ENCODE measurements at regions not wholly inside any gene's neighbourhood (a gene's known extent, or its start where the extent isn't known, plus 50 kb on each side); places are given as distances from the start of the nearest gene placed in this dataset.

- TF ChIP-seq, protein P1, sequence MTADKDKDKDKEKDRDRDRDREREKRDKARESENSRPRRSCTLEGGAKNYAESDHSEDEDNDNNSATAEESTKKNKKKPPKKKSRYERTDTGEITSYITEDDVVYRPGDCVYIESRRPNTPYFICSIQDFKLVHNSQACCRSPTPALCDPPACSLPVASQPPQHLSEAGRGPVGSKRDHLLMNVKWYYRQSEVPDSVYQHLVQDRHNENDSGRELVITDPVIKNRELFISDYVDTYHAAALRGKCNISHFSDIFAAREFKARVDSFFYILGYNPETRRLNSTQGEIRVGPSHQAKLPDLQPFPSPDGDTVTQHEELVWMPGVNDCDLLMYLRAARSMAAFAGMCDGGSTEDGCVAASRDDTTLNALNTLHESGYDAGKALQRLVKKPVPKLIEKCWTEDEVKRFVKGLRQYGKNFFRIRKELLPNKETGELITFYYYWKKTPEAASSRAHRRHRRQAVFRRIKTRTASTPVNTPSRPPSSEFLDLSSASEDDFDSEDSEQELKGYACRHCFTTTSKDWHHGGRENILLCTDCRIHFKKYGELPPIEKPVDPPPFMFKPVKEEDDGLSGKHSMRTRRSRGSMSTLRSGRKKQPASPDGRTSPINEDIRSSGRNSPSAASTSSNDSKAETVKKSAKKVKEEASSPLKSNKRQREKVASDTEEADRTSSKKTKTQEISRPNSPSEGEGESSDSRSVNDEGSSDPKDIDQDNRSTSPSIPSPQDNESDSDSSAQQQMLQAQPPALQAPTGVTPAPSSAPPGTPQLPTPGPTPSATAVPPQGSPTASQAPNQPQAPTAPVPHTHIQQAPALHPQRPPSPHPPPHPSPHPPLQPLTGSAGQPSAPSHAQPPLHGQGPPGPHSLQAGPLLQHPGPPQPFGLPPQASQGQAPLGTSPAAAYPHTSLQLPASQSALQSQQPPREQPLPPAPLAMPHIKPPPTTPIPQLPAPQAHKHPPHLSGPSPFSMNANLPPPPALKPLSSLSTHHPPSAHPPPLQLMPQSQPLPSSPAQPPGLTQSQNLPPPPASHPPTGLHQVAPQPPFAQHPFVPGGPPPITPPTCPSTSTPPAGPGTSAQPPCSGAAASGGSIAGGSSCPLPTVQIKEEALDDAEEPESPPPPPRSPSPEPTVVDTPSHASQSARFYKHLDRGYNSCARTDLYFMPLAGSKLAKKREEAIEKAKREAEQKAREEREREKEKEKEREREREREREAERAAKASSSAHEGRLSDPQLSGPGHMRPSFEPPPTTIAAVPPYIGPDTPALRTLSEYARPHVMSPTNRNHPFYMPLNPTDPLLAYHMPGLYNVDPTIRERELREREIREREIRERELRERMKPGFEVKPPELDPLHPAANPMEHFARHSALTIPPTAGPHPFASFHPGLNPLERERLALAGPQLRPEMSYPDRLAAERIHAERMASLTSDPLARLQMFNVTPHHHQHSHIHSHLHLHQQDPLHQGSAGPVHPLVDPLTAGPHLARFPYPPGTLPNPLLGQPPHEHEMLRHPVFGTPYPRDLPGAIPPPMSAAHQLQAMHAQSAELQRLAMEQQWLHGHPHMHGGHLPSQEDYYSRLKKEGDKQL (CRISPR knock-in tag; IDR thresholded peaks at IDR 0.05; ENCODE audit: borderline replicate concordance) = no peak
- TF ChIP-seq KLF16 (IDR thresholded peaks at IDR 0.05) (no peak), SMAD4 (CRISPR knock-in tag; conservative IDR thresholded peaks at IDR 0.05) (no peak), NFIX (CRISPR knock-in tag; IDR thresholded peaks at IDR 0.05; ENCODE audit: low read depth) (no peak), ZNF146 (CRISPR knock-in tag; IDR thresholded peaks at IDR 0.05; ENCODE audit: unreplicated experiment) (no peak), ZNF780A (CRISPR knock-in tag; IDR thresholded peaks at IDR 0.05) (no peak), ZNF79 (CRISPR knock-in tag; IDR thresholded peaks at IDR 0.05; ENCODE audit: low read depth) (no peak), RAD51 (IDR thresholded peaks at IDR 0.05; ENCODE audit: borderline replicate concordance, low read depth) (no peak), FOSL1 (tag; conservative IDR thresholded peaks at IDR 0.05) (no peak), KLF13 (tag; IDR thresholded peaks at IDR 0.05; ENCODE audit: borderline replicate concordance, low read depth) (no peak), PRMT5 (CRISPR knock-in tag; IDR thresholded peaks at IDR 0.05) (no peak), KLF10 (CRISPR knock-in tag; IDR thresholded peaks at IDR 0.05) (no peak), BRF1 (IDR thresholded peaks at IDR 0.05; ENCODE audit: borderline replicate concordance, extremely low read depth, insufficient read length) (no peak), ZNF696 (CRISPR knock-in tag; conservative IDR thresholded peaks at IDR 0.05) (no peak), PBX2 (CRISPR knock-in tag; IDR thresholded peaks at IDR 0.05; ENCODE audit: low read depth) (no peak), PBX2 (tag; conservative IDR thresholded peaks at IDR 0.05; ENCODE audit: low read depth) (no peak), VEZF1 (CRISPR knock-in tag; IDR thresholded peaks at IDR 0.05) (no peak)
- TF ChIP-seq, protein P2, sequence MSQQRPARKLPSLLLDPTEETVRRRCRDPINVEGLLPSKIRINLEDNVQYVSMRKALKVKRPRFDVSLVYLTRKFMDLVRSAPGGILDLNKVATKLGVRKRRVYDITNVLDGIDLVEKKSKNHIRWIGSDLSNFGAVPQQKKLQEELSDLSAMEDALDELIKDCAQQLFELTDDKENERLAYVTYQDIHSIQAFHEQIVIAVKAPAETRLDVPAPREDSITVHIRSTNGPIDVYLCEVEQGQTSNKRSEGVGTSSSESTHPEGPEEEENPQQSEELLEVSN (IDR thresholded peaks at IDR 0.05; ENCODE audit: borderline replicate concordance in 1 of 2, extremely low read depth in 1 of 2, insufficient read depth in 1 of 2, insufficient read length in 1 of 2, low read depth in 1 of 2, low read length in 1 of 2, poor library complexity in 1 of 2, severe bottlenecking in 1 of 2) = no peak
These were observed 55.1 kb upstream of the DBX2 start (continued) for GRCh38 chr12:45105996-45106395.
